Caco-2 (cell line): ENCODE measurements at regions not wholly inside any gene's neighbourhood (a gene's known extent, or its start where the extent isn't known, plus 50 kb on each side); places are given as distances from the start of the nearest gene placed in this dataset.
"Not testable (repeated sequence)": the region's sequence is repeated elsewhere in the genome, so short reads cannot be mapped to it uniquely, and the experiment has no call there.

Experiments
- BruUV-seq: library from RNA; stranded (reverse); fragments of 400-500 nt; replicated peaks from 2 replicates; lab custom pipeline; 2021; lab: Mats Ljungman, UMichigan
- CTCF ChIA-PET: fragments of 300-600 bp; sonication (Branson Sonifier 250); formaldehyde crosslinking; loops from one replicate; lab custom pipeline; 2022; ENCODE audit warnings: antibody characterized with exemption; lab: Charles Lee
- POLR2A ChIA-PET: fragments of 300-600 bp; sonication (Branson Sonifier 250); formaldehyde crosslinking; loops from one replicate; lab custom pipeline; 2022; ENCODE audit warnings: antibody characterized with exemption; lab: Charles Lee
- DNase-seq, 2 experiments: peaks; one replicate each; pipeline versions ENCODE4 v3.0.0 to v3.0.0-alpha.2; 2020 to 2022
- H3K27me3 ChIP-seq: replicated peaks from 2 replicates; pipeline ENCODE4 v1.6.0; 2011; ENCODE audit warnings: low read length; ENCODE audit not compliant: control insufficient read depth, insufficient read depth
- H3K36me3 ChIP-seq: 2 replicates; pipeline ENCODE4 v1.5.1; 2011; ENCODE audit warnings: low read length; ENCODE audit not compliant: control insufficient read depth, insufficient read depth
- H3K4me1 ChIP-seq: fragments of 250-450 bp; sonication (Bioruptor Pico); 2 replicates; pipeline ENCODE4 v1.5.1; 2020; ENCODE audit warnings: mild to moderate bottlenecking
- H3K4me3 ChIP-seq: 2 replicates; pipeline ENCODE4 v1.5.1; 2011; ENCODE audit warnings: low read depth, mild to moderate bottlenecking, control low read depth, low read length
- H3K9me3 ChIP-seq: fragments of 250-450 bp; sonication (Bioruptor Pico); 2 replicates; pipeline ENCODE4 v1.5.1; 2020; ENCODE audit warnings: mild to moderate bottlenecking, moderate library complexity
- H3K27ac Mint-ChIP-seq: one replicate; pipeline ENCODE4 v1.8.0; 2022; ENCODE audit warnings: mixed read lengths; ENCODE audit not compliant: unreplicated experiment
- H3K27me3 Mint-ChIP-seq: one replicate; pipeline ENCODE4 v1.8.0; 2022; ENCODE audit warnings: mixed read lengths; ENCODE audit not compliant: insufficient read depth, unreplicated experiment
- H3K36me3 Mint-ChIP-seq: one replicate; pipeline ENCODE4 v1.8.0; 2022; ENCODE audit warnings: mild to moderate bottlenecking, mixed read lengths; ENCODE audit not compliant: insufficient read depth, unreplicated experiment
- H3K4me1 Mint-ChIP-seq: one replicate; pipeline ENCODE4 v1.8.0; 2022; ENCODE audit warnings: low read depth, mixed read lengths; ENCODE audit not compliant: unreplicated experiment
- H3K4me3 Mint-ChIP-seq: one replicate; pipeline ENCODE4 v1.8.0; 2022; ENCODE audit warnings: mild to moderate bottlenecking, moderate library complexity, mixed read lengths; ENCODE audit not compliant: unreplicated experiment
- H3K9me3 Mint-ChIP-seq: one replicate; pipeline ENCODE4 v1.8.0; 2022; ENCODE audit warnings: mixed read lengths; ENCODE audit not compliant: unreplicated experiment
- CTCF ChIP-seq, 2 experiments: fragments of 200-600 bp in 1 of 2; IDR thresholded peaks; 1 replicate in 1 of 2; 2 replicates in 1 of 2; pipeline versions ENCODE4 v1.5.1 to v1.8.0; 2011 to 2022; ENCODE audit warnings: antibody characterized with exemption in 1 of 2, control low read depth in 1 of 2, inconsistent platforms in 1 of 2, low read depth in 1 of 2, low read length in 1 of 2, mild to moderate bottlenecking in 1 of 2, moderate library complexity in 1 of 2; ENCODE audit not compliant: insufficient read depth in 1 of 2, severe bottlenecking in 1 of 2, unreplicated experiment in 1 of 2
- intact Hi-C: fragments of 100-400 bp; cut with micrococcal nuclease; formaldehyde crosslinking; loops from one replicate; pipeline ENCODE4 v1.10.0; 2022; ENCODE audit not compliant: unreplicated experiment

DNA sequence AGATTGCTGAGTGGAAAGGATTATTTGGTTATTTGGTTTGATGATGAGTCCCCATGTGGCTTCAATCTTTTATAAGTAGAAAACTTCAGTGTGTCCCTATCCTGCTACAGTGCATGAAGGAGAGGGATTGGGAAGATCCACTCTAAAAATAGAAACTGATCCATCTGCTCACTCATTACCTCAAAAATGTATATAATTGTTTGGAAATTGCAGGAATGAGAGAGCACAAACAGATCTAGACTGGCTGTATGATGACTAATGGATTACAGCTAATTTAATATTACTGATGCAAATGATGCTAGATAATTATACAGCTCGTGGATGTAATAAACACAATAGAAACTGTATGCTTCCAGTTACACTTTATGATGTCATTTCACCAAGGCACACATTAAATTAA, 625.3 kb upstream of the PRR20A start:
- Mint-ChIP-seq H3K4me3 (no peak overlapping the region), H3K9me3 (peaks cover 4% of the 10 kb centered on the region), H3K27me3 (no peaks in the 10 kb centered on the region), H3K36me3 (no peaks in the 10 kb centered on the region), H3K27ac (no peak overlapping the region), H3K4me1 (no peaks in the 10 kb centered on the region)
- ChIA-PET POLR2A (no interaction called here), CTCF (no interaction called here)
- Histone ChIP-seq H3K27me3 (no peaks in the 10 kb centered on the region), H3K4me3 (no peak overlapping the region), H3K36me3 (no peaks in the 10 kb centered on the region), H3K9me3 (no peaks in the 10 kb centered on the region), H3K4me1 (no peaks in the 10 kb centered on the region)
- TF ChIP-seq CTCF (IDR thresholded peaks at IDR 0.05; ENCODE audit: insufficient read depth in 1 of 2, low read depth in 1 of 2, low read length in 1 of 2, severe bottlenecking in 1 of 2, unreplicated experiment in 1 of 2) = no peak
- DNase-seq = no peak
- intact Hi-C loops = no loop called here
- BruUV-seq = no TSS peak

GRCh38 chr13:56528040-56528790, 612.5 kb upstream of the PRR20A start:
- no peaks in the 10 kb centered on the region for H3K9me3 ChIP-seq
- Mint-ChIP-seq H3K27ac (no peak overlapping the region), H3K4me3 (no peak overlapping the region)

DNA sequence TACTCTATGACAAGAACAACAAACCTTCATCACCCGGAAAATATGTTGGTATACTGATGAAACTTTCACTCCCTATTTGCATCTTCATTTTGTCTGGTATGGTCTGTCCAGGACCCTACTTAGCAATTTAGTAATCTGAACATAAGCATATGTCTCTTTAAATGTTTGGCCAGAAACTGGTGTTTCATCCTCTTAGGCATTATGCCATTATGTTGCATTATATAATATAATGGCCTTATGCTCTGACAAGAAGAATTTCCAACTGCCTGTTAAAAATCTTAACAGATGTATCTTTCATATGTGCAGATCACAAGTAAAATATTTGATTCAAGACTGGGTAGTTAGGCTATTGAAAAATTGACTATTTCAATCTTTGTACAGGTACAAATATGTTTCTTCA, 610.6 kb upstream of the PRR20A start:
- no peaks in the 10 kb centered on the region for H3K9me3 Mint-ChIP-seq
- TF ChIP-seq CTCF (IDR thresholded peaks at IDR 0.05; ENCODE audit: insufficient read depth in 1 of 2, low read depth in 1 of 2, low read length in 1 of 2, severe bottlenecking in 1 of 2, unreplicated experiment in 1 of 2) = no peak
- no peak for DNase-seq
- H3K9me3 ChIP-seq = no peaks in the 10 kb centered on the region
- ChIA-PET CTCF (no interaction called here), POLR2A (no interaction called here)
- no peak overlapping the region for H3K27ac Mint-ChIP-seq
- no TSS peak for BruUV-seq
- no peak overlapping the region for H3K4me3 Mint-ChIP-seq
- no peaks in the 10 kb centered on the region for H3K27me3 ChIP-seq
- no peaks in the 10 kb centered on the region for H3K27me3 Mint-ChIP-seq
- H3K4me1 ChIP-seq = peaks cover 8% of the 10 kb centered on the region; the same call in 1 of the 2 replicates
- H3K36me3 Mint-ChIP-seq = no peaks in the 10 kb centered on the region
- no peak overlapping the region for H3K4me3 ChIP-seq
- intact Hi-C loops = no loop called here
- H3K36me3 ChIP-seq = no peaks in the 10 kb centered on the region
- H3K4me1 Mint-ChIP-seq = peaks cover 13% of the 10 kb centered on the region

More at GRCh38 chr13:56528040-56528790, 612.5 kb upstream of the PRR20A start:
- no peaks in the 10 kb centered on the region for H3K36me3 Mint-ChIP-seq
- peaks cover 13% of the 10 kb centered on the region for H3K4me1 Mint-ChIP-seq
- Histone ChIP-seq H3K4me3 (no peak overlapping the region), H3K36me3 (no peaks in the 10 kb centered on the region), H3K4me1 (peaks cover 8% of the 10 kb centered on the region; the same call in 1 of the 2 replicates), H3K27me3 (no peaks in the 10 kb centered on the region)
- POLR2A ChIA-PET = no interaction called here
- CTCF ChIA-PET = no interaction called here
- intact Hi-C loops = no loop called here
- TF ChIP-seq CTCF (IDR thresholded peaks at IDR 0.05; ENCODE audit: insufficient read depth in 1 of 2, low read depth in 1 of 2, low read length in 1 of 2, severe bottlenecking in 1 of 2, unreplicated experiment in 1 of 2) = no peak
- H3K27me3 Mint-ChIP-seq = no peaks in the 10 kb centered on the region
- peak in 1 of 2 experiments; percentile 44 for DNase-seq
- BruUV-seq = no TSS peak
- no peaks in the 10 kb centered on the region for H3K9me3 Mint-ChIP-seq

- BruUV-seq, CTCF ChIA-PET, H3K27ac Mint-ChIP-seq, H3K4me3 Mint-ChIP-seq, POLR2A ChIA-PET, H3K4me1 Mint-ChIP-seq, H3K27me3 Mint-ChIP-seq, H3K36me3 Mint-ChIP-seq, intact Hi-C loops, H3K9me3 Mint-ChIP-seq, H3K4me3 ChIP-seq, H3K36me3 ChIP-seq, H3K9me3 ChIP-seq, H3K4me1 ChIP-seq, DNase-seq, H3K27me3 ChIP-seq: not testable (repeated sequence)
Measured at GRCh38 chr13:56547921-56548320, 592.8 kb upstream of the PRR20A start.
